NCI-H2196 treated with DMSO at 0.1 percent for 48 hours (cell line): ENCODE measurements at regions not wholly inside any gene's neighbourhood (a gene's known extent, or its start where the extent isn't known, plus 50 kb on each side); places are given as distances from the start of the nearest gene placed in this dataset.
"Not testable (repeated sequence)": the region's sequence is repeated elsewhere in the genome, so short reads cannot be mapped to it uniquely, and the experiment has no call there.

Experiments used
- DNase-seq: peaks from one replicate; lab custom pipeline; 2025; ENCODE audit not compliant: unreplicated experiment; lab: John Stamatoyannopoulos, UW

DNA sequence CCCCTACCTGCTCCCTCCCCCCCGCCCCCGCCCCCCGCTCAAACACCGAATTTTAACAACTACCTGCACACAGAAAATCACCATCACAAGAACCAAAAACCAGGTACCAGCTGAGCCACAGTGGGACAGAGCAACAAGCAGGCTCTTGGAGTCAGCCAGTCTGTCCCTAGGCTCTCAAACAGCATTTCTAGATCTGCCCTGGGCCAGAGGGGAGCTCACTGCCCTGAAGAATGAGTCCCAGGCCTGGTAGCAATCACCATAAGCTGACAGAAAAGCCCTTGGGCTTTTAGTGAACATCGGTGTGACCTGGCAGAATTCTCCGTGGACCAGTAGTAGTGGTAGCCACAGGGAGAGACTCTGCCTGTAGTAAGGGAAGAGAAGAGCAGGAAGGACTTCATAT is 58.3 kb downstream of the C11orf87 start:
- DNase-seq = no peak

DNA sequence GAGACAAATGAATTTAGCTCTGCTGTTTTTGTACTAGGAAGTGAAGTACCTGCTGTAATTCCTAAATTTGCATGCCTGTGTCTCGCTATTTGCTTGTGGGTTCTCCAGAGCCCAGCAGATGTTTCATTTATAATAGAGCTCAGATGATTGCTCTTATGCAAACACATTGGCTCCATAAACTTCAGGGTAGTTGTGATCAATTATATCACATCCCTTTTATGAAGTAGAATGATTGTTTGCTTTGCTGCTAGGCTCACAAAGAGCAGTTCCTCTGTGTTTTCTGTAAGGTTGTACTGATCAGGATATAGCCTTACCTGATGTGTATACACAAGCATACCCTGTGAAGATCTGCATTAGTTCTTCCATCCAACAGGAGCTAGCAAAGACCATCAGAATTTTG is 64.1 kb downstream of the C11orf87 start:
- no peak for DNase-seq

DNA sequence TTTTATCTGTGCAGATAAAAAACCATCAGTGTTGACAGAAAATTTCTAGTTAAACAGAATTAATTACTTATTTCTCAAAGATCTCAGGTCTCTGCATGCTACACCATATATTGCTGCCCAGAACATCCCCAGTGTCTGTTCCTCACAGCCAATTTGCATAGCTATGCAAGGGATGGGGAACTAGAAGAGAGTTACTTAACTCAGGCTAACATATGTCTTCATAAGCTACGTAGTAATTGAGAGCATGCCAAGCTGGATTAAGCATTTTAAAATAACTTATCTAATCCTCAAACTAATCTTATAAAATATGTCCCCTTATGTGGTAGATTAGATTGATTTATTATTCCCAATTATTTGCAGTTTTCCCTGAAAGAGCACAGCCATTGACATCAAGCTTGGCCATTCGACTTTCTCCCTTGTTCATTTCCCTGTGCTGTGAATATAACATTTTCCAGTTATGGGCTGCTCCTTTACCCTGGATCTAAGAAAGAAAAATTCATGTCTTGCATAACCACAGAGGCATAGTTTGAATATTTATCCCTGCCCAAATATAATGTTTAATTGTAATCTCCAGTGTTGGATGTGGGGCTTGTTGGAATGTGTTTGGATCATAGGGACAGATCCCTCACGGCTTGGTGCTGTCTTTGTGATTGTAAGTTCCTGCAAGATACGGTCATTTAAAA is 69.1 kb downstream of the C11orf87 start:
- DNase-seq = no peak

DNA sequence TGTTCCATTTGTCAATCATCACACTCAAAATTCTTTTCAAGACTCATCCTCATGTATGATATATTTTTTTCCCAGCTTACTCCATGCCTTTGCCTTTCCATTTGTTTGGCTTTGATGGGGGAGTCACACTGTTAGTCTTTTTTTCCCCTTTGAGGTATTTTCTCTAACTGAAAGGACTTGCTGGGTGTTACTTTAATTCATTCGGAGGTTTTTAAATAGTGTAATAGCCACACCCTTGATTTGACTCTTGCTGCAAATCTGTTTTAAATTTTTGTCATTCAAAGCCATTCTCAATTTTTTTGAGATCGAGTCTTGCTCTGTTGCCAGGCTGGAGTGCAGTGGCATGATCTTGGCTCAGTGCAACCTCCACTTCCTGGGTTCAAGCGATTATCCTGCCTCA is 84.1 kb downstream of the C11orf87 start:
- no peak for DNase-seq

DNA sequence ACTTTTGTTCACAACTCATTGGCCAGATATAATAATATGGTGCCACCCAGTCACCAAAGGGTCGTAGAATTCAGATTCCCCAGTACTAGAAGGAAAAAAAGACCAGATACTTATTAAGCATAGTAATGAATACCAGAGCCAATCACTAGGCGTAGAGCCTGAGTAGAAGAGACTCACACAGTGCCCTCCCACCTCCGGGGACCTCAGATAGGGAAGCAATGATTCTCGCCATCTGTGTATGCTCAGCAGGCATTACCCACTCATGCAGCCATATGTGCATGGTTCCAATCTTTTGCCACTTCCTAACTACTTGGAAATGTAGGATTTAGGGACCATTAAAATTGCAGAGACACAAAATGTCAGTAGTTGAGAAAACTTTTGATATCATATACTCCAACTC is 85.3 kb downstream of the C11orf87 start:
- DNase-seq = no peak

DNA sequence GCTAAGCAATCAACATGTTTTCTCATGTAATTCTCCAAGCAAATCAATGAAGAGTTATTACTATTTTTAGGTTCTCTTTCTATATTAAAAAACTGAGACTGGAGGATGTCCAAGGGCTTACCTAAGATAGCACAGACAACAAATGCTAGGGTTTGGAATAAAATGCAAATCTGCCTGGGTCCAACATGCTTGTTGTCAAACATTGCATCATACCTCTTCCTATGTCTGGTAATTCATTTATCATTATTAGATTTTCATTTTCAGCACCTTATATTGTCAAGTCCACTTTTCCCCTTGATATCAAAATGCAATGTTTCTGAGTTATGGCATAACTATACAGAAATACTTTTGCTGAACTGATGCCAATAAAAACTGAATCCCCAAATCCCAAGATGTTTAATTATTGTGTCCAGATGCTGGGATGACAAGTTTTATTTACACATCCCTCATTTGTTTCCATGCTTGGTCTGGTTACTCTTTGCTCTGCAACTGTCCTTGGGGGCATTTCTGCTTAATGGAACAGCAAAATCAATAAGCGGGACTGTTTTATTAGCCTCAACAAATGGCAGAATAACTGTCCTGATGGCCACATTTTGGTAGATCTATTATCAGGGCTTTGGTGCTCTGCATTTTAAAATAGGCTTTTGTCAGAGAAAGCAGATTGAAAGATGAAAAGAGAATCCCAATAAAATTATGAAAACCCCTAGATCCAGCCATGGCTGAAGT is 86.0 kb downstream of the C11orf87 start:
- no peak for DNase-seq

DNA sequence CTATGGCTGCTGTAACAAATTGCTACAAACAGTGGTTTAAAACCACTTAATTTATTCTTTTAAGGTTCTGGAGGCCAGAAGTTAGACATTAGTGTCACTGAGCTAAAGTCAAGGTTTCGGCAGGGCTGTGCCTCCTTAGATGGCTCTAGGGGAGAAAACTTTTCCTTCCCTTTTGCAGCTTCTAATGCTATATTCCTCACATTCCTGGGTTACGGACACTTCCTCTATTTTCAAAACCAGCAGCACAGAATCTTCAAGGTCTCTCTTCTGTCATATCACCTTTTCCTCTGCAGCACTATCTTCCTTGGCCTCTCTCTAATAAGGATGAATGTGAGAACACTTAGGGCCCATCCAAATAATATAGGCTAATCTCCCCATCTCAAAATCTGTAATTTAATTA is 87.0 kb downstream of the C11orf87 start:
- no peak for DNase-seq

DNA sequence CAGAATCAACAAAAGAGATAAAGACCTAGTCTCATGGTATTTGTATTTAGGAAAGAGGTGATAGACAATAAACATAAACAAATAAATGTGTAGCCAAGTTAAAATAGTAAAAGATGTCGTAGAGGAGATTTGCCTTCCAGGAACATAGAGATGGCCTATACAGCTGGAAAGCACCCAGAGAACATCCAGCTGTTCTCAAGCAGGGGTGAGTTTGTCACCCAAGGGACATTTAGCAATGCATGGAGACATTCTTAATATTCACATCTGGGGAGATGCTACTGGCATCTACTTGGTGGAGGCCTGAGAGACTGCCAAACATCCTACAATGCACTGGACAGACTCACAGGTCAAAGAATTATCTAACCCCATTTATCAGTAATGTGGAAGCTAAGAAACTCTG is 88.3 kb downstream of the C11orf87 start:
- DNase-seq = no peak

DNA sequence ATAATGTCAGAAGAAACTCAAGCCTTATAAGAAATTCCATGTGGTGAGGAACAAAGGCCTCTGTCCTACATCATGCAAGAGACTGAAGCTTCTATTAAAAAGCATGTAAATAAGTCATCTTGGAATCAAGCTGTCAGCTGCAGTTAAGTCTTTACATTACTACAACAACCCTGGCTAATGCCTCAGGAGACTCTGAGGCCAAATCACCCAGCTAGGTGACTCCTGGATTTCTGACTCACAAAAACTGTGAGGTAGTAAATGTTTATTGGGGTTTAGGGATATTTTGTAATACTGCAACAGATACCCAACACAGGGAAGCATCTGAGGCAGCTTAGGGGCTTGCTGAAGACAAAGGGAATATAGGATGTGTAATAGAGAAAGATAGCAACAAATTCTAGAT is 89.6 kb downstream of the C11orf87 start:
- no peak for DNase-seq

DNA sequence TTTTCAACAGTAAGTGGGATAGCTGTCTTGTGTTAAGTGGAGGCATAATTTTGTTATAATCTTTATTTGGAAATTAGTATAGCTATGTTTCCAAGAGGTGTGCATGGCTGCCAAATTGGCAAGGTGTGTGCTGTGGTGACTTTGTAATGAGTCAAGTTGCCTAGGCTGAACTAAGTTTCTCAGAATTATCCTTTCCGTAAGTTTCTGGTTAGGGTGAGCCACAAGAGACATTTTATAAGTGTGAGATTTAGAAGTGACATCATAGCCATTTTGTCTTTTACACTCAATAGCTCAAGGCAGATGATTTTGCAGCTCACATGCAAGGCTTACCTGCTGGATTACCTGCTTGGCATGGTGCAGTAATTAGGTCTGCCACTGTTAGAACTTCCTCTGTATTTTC is 90.3 kb downstream of the C11orf87 start:
- no peak for DNase-seq

DNA sequence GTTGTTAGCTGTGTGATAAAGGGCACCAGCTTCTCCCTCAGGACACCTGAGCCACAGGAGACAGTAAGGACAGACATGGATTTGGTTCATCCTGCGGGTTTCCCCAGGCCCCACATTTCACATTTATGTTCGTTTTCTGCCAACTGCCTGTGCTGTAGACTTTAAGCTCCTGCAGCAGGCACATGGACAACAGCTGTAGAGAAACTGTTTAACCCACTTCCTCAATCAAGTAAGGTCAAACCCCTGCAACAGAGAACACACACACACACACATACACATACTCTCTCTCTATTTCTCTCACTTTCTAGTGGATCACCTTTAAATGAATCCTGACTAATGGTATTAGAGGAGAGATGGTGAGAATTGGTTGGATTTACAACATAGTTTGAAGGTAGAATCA is 90.7 kb downstream of the C11orf87 start:
- no peak for DNase-seq

DNA sequence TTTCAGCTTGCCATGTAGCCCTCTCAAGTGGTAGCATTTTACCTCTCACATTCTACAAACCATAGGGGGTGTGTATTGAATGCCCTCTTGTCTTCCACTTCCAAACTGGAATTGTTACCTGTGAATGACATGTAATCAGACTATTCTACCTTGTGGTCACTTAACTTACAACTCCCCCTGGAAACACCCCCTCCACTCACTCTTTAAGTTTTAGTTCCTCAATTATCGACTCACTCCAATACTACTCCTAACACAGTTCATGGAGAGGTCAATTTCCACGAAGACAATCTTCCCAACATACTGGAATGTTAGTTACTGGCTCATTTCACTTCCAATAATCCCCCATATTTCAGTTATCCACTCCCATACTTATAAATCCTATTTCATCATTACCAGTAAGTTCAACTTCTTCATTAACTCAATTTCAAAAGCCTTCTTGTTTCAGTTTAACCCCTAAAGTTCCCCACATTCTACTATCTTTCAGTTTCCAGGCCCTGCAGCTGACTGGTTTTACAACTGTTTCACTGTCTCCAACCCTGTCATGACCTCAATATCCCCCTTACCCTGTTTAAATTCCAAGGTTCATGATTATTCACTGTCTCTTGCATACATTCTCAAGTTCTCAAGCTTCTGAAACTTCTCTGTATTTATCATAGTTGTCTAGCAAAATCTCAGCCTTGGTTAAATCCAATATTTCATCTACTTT is 92.5 kb downstream of the C11orf87 start:
- DNase-seq = no peak

DNA sequence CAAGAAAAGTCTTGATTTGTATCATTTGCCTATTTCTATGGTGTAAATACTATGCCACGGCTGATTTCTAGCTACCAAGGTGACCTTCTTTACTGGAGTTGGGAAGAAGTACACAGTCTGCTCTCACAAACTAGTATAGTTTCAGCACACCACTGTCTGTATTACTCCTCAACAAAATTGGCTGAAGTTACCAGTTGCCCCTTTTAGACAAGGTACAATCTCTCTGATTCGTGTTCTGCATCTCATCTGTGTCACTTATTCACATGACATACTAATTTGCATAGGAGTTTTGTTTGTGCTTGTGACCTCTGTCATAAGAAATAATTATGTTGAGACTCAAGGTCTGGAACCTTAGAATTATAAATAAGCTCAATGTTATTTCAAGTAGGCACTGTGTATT is 97.3 kb downstream of the C11orf87 start:
- DNase-seq = no peak

DNA sequence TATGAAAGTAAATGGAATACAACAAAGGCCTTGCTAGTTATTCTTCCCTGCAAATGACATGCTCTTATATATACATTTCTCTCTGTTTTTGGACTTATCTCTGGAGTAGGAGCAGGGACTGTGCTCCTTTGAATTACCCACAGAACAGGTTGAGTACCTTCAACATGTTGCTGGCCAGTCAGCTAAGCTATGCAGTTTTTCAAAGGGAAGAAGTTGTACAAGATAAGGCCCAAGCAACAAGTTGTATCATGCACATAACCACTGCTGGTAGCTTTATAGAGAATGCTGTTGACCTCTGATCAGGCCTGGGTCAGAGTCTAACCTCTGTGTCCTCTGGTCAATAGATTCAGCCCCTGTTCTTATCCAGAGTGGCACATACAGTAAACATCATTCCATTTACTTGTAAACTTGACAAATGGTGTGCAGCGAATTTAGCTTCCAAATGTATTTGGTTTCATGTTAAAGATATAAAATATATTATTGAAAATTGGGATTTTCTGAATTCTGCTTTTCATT is 99.6 kb downstream of the C11orf87 start:
- DNase-seq = no peak

DNA sequence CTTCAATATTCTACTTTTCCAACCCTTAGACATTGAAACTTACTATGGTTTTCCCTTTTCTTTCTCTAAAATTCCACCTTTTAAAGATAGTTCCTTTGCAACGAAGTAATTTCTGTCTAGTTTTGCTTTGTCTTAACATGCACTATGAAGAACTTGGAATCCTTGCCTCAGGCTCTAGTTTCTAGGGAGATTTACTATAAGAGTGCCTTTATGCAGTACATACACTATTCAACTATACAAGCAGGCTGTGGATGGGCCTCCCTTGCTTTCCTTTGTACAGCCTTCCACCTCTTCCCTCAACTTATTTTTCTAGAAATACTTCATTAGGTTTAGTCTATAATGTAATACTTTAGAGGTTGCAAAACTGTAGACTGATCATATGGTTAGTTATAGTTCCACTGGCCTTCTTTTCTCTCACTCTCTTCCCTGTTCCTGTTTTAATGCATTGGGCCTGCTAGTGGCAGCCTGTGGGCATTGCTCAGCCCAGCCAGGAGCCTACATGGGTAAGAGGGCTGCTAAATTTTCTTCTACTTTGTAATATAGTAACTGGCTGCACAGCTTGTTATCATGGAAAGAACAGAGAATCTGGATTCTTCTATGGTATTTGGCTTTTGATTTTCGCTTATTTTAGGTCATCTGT is 100.2 kb downstream of the C11orf87 start:
- no peak for DNase-seq

DNA sequence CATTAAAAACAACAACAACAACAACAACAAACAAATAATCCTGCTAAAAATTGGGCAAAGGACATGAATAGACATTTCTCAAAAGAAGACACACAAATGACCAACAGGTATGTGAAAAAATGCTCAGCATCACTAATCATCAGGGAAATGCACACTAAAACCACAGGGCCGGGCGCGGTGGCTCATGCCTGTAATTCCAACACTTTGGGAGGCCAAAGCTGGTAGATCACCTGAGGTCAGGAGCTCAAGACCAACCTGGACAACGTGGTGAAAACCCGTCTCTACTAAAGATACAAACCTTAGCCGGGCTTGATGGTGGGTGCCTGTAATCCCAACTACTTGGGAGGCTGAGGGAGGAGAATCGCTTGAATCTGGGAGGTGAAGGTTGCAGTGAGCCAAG is 103.6 kb downstream of the C11orf87 start:
- DNase-seq = not testable (repeated sequence)

DNA sequence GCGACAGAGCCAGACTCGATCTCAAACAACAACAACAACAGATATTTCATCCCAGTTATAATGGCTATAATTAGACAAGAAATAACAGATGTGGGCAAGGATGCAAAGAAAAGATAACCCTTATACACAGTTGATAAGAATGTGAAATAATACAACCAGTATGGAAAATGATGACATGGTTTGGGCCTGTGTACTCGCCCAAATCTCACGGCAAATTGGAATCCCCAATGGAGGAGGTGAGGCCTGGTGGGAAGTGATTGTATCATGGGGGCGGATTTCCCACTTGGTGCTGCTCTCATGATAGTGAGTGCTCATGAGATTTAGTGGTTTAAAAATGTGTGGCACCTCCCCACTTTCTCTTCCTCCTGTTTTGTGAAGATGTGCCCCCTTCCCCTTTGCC is 104.1 kb downstream of the C11orf87 start:
- no peak for DNase-seq

DNA sequence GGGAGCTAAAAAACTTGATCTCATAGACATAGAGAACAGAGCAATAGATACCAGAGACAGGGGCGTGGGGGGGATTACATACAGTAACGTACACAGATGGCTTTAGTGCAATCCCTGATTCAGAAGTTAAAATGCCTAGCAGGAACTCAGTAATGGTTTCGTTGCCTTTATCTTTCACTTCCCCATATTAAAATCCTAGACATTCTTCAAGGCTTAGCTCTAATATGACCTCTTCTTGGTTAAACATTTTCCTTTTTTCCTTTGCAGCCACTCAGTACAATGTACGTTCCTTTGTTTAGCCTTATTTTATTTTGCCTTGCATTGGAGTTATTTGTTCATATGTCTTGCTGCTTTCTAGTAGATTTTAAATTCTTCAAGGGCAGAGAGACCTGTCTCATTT is 104.9 kb downstream of the C11orf87 start:
- DNase-seq = no peak

DNA sequence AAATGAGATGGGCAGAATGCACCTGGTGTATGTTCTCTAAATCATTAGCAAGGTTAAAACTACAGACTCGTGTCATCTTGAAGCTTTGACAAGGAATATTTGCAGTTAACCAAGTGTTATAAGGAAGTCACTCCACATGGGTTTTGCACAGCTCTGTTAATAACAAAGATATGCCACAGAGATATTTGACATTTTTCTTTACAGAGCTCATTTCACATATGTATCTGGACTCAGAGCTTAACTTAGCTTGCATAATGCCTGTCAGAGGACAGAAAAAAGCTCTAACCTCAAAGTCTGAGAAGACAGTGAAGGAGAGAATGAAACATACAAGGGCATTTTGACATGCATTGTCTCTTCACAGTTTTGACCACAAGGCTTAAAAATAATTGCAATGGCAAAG is 105.5 kb downstream of the C11orf87 start:
- no peak for DNase-seq

DNA sequence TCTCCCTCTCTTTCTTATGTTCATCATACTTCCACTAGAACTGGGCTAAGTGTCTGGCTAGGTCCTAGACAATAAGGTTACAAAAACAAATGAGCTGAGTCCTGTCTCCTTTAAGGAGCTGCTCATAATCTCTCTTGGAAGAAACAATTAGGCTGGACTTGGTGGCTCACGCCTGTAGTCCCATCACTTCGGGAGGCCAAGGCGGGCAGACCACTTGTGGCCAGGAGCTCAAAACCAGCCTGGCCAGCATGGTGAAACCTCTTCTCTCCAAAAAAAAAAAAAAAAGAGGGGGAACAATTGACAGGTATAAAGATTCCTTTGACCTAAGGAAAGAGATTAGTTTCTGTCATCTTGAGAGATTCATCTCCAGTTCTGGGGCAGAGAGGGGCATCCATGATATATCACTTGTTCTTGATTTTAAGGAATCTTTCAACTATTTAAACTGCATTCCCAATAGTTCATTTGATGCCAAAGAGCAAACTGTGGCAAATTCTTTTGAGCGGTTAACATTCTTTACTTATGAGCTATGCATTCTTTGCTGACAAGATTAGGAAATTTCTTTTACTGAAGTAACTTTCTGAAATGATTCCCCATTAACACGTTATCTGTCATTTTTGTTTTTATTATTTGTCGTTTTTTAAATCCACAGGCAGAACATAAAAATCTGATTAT is 125.5 kb downstream of the C11orf87 start:
- no peak for DNase-seq

DNA sequence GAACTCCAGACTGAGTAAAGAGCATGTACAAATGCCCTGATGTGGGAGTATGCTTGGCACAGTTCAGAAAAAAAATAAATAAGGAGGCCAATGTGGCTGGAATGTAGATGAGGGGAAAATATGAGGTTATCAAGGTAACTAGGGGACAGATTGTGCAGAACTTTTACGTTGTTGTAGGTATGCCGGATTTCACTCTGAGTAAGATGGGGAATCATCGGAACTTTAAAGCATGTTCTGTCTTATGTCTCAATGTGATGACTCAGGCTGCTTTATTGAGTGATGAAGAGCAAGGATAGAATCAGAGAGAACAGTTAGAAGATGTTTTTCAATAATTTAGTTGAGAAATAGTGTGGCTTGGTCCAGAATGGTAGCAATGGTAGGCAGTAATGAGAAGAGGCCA is 130.4 kb downstream of the C11orf87 start:
- DNase-seq = no peak
